ENCODE measurements at regions not wholly inside any gene's neighbourhood (a gene's known extent, or its start where the extent isn't known, plus 50 kb on each side); places are given as distances from the start of the nearest gene placed in this dataset.

DNA sequence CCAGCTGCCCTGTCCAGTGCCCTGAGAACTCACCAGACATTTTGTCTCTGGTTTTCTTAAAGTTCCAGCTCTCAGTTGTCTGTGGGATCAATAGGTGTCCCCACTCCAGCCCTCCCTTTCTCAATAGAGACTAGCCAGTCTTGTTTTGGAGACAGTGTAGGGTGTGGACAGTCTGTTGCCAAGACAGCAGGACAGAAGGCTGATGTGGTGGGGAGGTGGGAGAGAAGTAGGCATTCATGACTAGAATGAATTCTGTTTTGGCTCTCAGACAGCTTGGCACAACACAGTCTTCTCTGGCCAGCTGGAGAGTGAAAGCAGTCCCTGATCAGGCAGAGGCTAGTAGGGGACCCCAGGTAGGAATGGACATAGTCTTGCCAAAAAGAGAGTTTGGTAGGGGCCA, 467.0 kb upstream of the PODXL start:
- Histone ChIP-seq H3K27me3 (no peaks in the 10 kb centered on the region), H3K36me3 (no peaks in the 10 kb centered on the region), H3K4me3 (no peak overlapping the region), H3K9me3 (no peaks in the 10 kb centered on the region), H3K27ac (no peak overlapping the region), H3K4me1 (peaks cover 0 to 7% (median 0%) of the 10 kb centered on the region in 9 donors)
- no peak for DNase-seq
- ATAC-seq: peak in 1 of 8 donors; percentile 38
- TF ChIP-seq, protein P1, sequence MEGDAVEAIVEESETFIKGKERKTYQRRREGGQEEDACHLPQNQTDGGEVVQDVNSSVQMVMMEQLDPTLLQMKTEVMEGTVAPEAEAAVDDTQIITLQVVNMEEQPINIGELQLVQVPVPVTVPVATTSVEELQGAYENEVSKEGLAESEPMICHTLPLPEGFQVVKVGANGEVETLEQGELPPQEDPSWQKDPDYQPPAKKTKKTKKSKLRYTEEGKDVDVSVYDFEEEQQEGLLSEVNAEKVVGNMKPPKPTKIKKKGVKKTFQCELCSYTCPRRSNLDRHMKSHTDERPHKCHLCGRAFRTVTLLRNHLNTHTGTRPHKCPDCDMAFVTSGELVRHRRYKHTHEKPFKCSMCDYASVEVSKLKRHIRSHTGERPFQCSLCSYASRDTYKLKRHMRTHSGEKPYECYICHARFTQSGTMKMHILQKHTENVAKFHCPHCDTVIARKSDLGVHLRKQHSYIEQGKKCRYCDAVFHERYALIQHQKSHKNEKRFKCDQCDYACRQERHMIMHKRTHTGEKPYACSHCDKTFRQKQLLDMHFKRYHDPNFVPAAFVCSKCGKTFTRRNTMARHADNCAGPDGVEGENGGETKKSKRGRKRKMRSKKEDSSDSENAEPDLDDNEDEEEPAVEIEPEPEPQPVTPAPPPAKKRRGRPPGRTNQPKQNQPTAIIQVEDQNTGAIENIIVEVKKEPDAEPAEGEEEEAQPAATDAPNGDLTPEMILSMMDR (IDR thresholded peaks at IDR 0.05): no peak
- intact Hi-C loops (cut with DNase I): no loop called here

DNA sequence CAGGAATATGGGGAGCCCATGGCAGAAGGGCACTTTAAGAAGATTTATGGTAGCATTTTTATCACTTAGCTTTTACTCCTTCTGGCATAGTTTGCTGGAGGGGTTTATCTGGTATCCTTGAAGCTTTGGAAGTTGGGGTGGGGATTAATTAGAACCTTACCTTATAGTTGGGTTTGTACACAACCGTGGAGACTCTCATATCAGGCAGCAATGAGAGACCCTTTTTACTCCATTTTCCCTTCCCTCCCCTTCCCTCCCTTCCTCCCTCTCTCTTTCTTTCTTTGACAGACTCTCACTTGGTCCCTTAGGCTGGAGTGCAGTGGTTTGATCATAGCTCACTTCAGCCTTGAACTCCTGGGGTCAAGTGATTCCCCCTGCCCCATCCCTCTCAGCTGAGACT, 465.8 kb upstream of the PODXL start:
- DNase-seq (no peak), ATAC-seq (no peak)
- intact Hi-C loops (cut with DNase I): no loop called here
- TF ChIP-seq, protein P1 (IDR thresholded peaks at IDR 0.05): no peak
- WGBS, 2 donors: 77 to 100% methylated on average over 1 of the region's 1 CpG
- Histone ChIP-seq H3K27me3 (no peaks in the 10 kb centered on the region), H3K36me3 (no peaks in the 10 kb centered on the region), H3K9me3 (no peaks in the 10 kb centered on the region), H3K4me1 (peaks cover 0 to 7% (median 0%) of the 10 kb centered on the region in 9 donors), H3K4me3 (no peak overlapping the region), H3K27ac (no peak overlapping the region)

DNA sequence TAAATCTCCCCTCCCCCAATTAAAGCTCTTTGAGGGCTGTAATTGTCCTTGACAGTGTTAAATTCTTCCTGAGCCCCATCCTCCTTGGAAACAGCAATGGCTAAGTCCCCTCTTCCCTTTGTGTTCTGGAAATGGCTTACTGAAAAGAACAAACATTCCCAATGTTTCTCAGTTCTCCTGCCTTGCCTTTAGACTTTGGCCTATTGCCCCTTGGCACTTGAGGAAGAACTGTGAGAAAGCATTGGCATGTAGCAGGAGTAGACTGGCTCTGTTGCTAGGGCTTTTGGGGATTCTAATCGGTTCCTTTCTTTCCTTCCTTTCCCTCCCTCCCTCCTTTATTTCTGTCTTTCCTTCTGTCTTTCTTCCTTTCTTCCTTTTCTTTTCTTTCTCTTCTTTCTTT, 463.3 kb upstream of the PODXL start:
- WGBS, 2 donors: 79 to 92% methylated on average over 1 of the region's 1 CpG
- no peaks in the 10 kb centered on the region for H3K27me3 ChIP-seq
- intact Hi-C loops (cut with DNase I): no loop called here

DNA sequence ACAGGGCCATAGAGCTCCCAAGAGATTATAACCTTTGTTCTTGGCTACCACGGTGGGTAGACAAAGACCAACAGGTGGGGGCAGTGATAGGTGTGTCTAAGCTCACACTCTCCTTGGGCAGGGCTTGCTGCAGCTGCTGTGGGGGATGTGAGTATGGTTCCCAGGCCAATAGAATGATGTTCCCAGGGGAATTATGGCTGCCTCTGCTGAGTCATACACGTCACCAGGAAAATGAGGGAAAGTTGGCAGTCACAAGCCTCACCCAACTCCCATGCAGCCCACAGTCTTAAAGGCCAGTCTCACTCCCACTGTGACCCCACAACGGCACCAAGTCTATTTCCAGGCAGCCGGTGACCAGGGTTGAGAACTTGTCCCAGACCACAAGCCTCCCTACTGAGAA, 453.4 kb upstream of the PODXL start:
- ATAC-seq (no peak), DNase-seq (no peak)
- no peak overlapping the region for H3K27ac ChIP-seq
- H3K4me1 ChIP-seq: peaks cover 0 to 3% (median 0%) of the 10 kb centered on the region in 9 donors
- no peaks in the 10 kb centered on the region for H3K36me3 ChIP-seq
- peaks cover 0 to 45% (median 7%) of the 10 kb centered on the region in 11 donors for H3K9me3 ChIP-seq
- H3K27me3 ChIP-seq: no peaks in the 10 kb centered on the region
- intact Hi-C loops (cut with DNase I): loop anchor here in 6 of 10 donors (10.0 kb wide), 5 partner anchors 65 to 565 kb away; partner anchors contain the start of gene PLXNA4 (in 1 of the 6)
- no peak overlapping the region for H3K4me3 ChIP-seq
- TF ChIP-seq, protein P1 (IDR thresholded peaks at IDR 0.05): no peak
- WGBS, 2 donors: 76 to 77% methylated on average over 4 of the region's 4 CpGs

More for the DNA sequence above, 463.3 kb upstream of the PODXL start:
- Histone ChIP-seq H3K9me3 (peaks cover 0 to 12% (median under 1%) of the 10 kb centered on the region in 11 donors), H3K36me3 (no peaks in the 10 kb centered on the region), H3K27ac (no peak overlapping the region), H3K4me3 (no peak overlapping the region), H3K4me1 (peaks cover 0 to 7% (median 0%) of the 10 kb centered on the region in 9 donors)
- TF ChIP-seq, protein P1 (IDR thresholded peaks at IDR 0.05): no peak
- DNase-seq: no peak
- no peak for ATAC-seq
